Vagina (tissue), 2 donors: ENCODE measurements at regions not wholly inside any gene's neighbourhood (a gene's known extent, or its start where the extent isn't known, plus 50 kb on each side); places are given as distances from the start of the nearest gene placed in this dataset.

Source experiments
- DNase-seq, 2 donors: peaks; one replicate each; pipeline ENCODE4 v3.0.0-alpha.2; 2017; ENCODE audit errors: extremely low spot score in 2 of 2
- H3K27ac ChIP-seq: fragments of 200-600 bp; sonication (generic); one replicate; pipeline ENCODE4 v1.5.1; 2019
- H3K27me3 ChIP-seq: fragments of 200-600 bp; sonication (generic); one replicate; pipeline ENCODE4 v1.5.1; 2019
- H3K36me3 ChIP-seq, 2 donors: fragments of 200-600 bp; sonication (generic); one replicate each; pipeline ENCODE4 v1.5.1; 2017 to 2019
- H3K4me1 ChIP-seq: fragments of 200-600 bp; sonication (generic); one replicate; pipeline ENCODE4 v1.5.1; 2019
- H3K4me3 ChIP-seq, 2 donors: fragments of 200-600 bp; sonication (generic); 1 replicate in 1 of 2; 2 replicates in 1 of 2; pipeline ENCODE4 v1.5.1; 2016 to 2019
- H3K9me3 ChIP-seq: fragments of 200-600 bp; sonication (generic); one replicate; pipeline ENCODE4 v1.5.1; 2019
- CTCF ChIP-seq, 3 experiments: fragments of 450-650 bp in 2 of 3; fragments of 200-600 bp in 1 of 3; sonication (generic) in 1 of 3; IDR thresholded peaks; one replicate each; pipeline ENCODE4 v1.5.1; 2017 to 2019; ENCODE audit warnings: antibody characterized with exemption in 3 of 3, mild to moderate bottlenecking in 2 of 3, moderate library complexity in 2 of 3
- POLR2A ChIP-seq, 2 donors: fragments of 450-650 bp; IDR thresholded peaks; one replicate each; pipeline ENCODE4 v1.6.1; 2017; ENCODE audit warnings: antibody characterized with exemption in 2 of 2, mild to moderate bottlenecking in 2 of 2, moderate library complexity in 2 of 2
- POLR2AphosphoS5 ChIP-seq, 2 donors: sonication (generic); formaldehyde crosslinking; IDR thresholded peaks; one replicate each; pipeline ENCODE4 v1.9.0; 2017; ENCODE audit warnings: antibody characterized with exemption in 2 of 2, mild to moderate bottlenecking in 2 of 2, low read depth in 1 of 2; ENCODE audit not compliant: insufficient read depth in 1 of 2
- intact Hi-C: fragments of 100-400 bp; cut with DNase I; formaldehyde crosslinking; loops from one replicate; pipeline ENCODE4 v1.15.1; 2023

- TF ChIP-seq POLR2AphosphoS5 (IDR thresholded peaks at IDR 0.05; ENCODE audit: insufficient read depth in 1 of 2, low read depth in 1 of 2): no peak
- no peak for TF ChIP-seq POLR2A (IDR thresholded peaks at IDR 0.05)
- no peak for TF ChIP-seq CTCF (IDR thresholded peaks at IDR 0.05)
- H3K27ac ChIP-seq: no peak overlapping the region
- no peaks in the 10 kb centered on the region for H3K36me3 ChIP-seq
- intact Hi-C loops: no loop called here
- no peaks in the 10 kb centered on the region for H3K4me1 ChIP-seq
- no peak for DNase-seq
- no peaks in the 10 kb centered on the region for H3K27me3 ChIP-seq
- H3K9me3 ChIP-seq: no peaks in the 10 kb centered on the region
- no peak overlapping the region for H3K4me3 ChIP-seq
These were observed 585.8 kb upstream of the CHAC2 start for GRCh38 chr2:53181759-53182158.

GRCh38 chr2:53177327-53177726 lies 590.3 kb upstream of the CHAC2 start:
- H3K4me3 ChIP-seq: no peak overlapping the region
- no peak overlapping the region for H3K27ac ChIP-seq
- H3K9me3 ChIP-seq: no peaks in the 10 kb centered on the region
- no peaks in the 10 kb centered on the region for H3K4me1 ChIP-seq
- DNase-seq: no peak
- TF ChIP-seq POLR2A (IDR thresholded peaks at IDR 0.05): no peak
- no peak for TF ChIP-seq POLR2AphosphoS5 (IDR thresholded peaks at IDR 0.05; ENCODE audit: insufficient read depth in 1 of 2, low read depth in 1 of 2)
- no peak for TF ChIP-seq CTCF (IDR thresholded peaks at IDR 0.05)
- H3K36me3 ChIP-seq: no peaks in the 10 kb centered on the region
- H3K27me3 ChIP-seq: no peaks in the 10 kb centered on the region
- intact Hi-C loops: no loop called here

GRCh38 chr2:53174539-53174938 lies 593.1 kb upstream of the CHAC2 start:
- TF ChIP-seq POLR2AphosphoS5 (IDR thresholded peaks at IDR 0.05; ENCODE audit: insufficient read depth in 1 of 2, low read depth in 1 of 2): no peak
- no peak for TF ChIP-seq CTCF (IDR thresholded peaks at IDR 0.05)
- no peak for TF ChIP-seq POLR2A (IDR thresholded peaks at IDR 0.05)
- no peaks in the 10 kb centered on the region for H3K9me3 ChIP-seq
- no peaks in the 10 kb centered on the region for H3K4me1 ChIP-seq
- no peaks in the 10 kb centered on the region for H3K36me3 ChIP-seq
- H3K4me3 ChIP-seq: no peak overlapping the region
- DNase-seq: no peak
- intact Hi-C loops: no loop called here
- H3K27ac ChIP-seq: no peak overlapping the region
- H3K27me3 ChIP-seq: no peaks in the 10 kb centered on the region

- H3K4me3 ChIP-seq: no peak overlapping the region
- H3K4me1 ChIP-seq: no peaks in the 10 kb centered on the region
- no peaks in the 10 kb centered on the region for H3K9me3 ChIP-seq
- intact Hi-C loops: no loop called here
- H3K36me3 ChIP-seq: no peaks in the 10 kb centered on the region
- TF ChIP-seq POLR2AphosphoS5 (IDR thresholded peaks at IDR 0.05; ENCODE audit: insufficient read depth in 1 of 2, low read depth in 1 of 2) (no peak), POLR2A (IDR thresholded peaks at IDR 0.05) (no peak), CTCF (IDR thresholded peaks at IDR 0.05) (no peak)
- no peaks in the 10 kb centered on the region for H3K27me3 ChIP-seq
- no peak overlapping the region for H3K27ac ChIP-seq
- DNase-seq: no peak
These were observed 593.7 kb upstream of the CHAC2 start for GRCh38 chr2:53173698-53174455.

GRCh38 chr2:53173091-53173490 lies 594.5 kb upstream of the CHAC2 start:
- no peak for TF ChIP-seq POLR2AphosphoS5 (IDR thresholded peaks at IDR 0.05; ENCODE audit: insufficient read depth in 1 of 2, low read depth in 1 of 2)
- no peak for TF ChIP-seq CTCF (IDR thresholded peaks at IDR 0.05)
- TF ChIP-seq POLR2A (IDR thresholded peaks at IDR 0.05): no peak
- no peaks in the 10 kb centered on the region for H3K4me1 ChIP-seq
- H3K36me3 ChIP-seq: no peaks in the 10 kb centered on the region
- no peaks in the 10 kb centered on the region for H3K9me3 ChIP-seq
- H3K27ac ChIP-seq: no peak overlapping the region
- intact Hi-C loops: no loop called here
- no peaks in the 10 kb centered on the region for H3K27me3 ChIP-seq
- H3K4me3 ChIP-seq: no peak overlapping the region
- no peak for DNase-seq
